HepG2 (cell line): ENCODE measurements at regions not wholly inside any gene's neighbourhood (a gene's known extent, or its start where the extent isn't known, plus 50 kb on each side); places are given as distances from the start of the nearest gene placed in this dataset.

Experiments
- ATAC-seq: fragments of 200-7000 bp; cut with Tn5 transposase; 3 replicates; pipeline ENCODE4 v1.9.1; 2020; ENCODE audit warnings: mild to moderate bottlenecking, moderate library complexity
- BruUV-seq: library from RNA; stranded (reverse); fragments of 400-500 nt; replicated peaks from 2 replicates; lab custom pipeline; 2021; lab: Mats Ljungman, UMichigan
- CTCF ChIA-PET: fragments of 300-600 bp; formaldehyde crosslinking; extraction: SDS; loops from one replicate; lab custom pipeline; 2021; ENCODE audit warnings: low total read pairs, inconsistent platforms, low intra/inter-chr PET ratio; lab: Yijun Ruan, JAX
- POLR2A ChIA-PET: fragments of 350-600 bp; sonication (Branson Sonifier 250); formaldehyde crosslinking; loops from one replicate; lab custom pipeline; 2020; ENCODE audit warnings: antibody characterized with exemption, inconsistent platforms; lab: Yijun Ruan, JAX
- DNase-seq: peaks from one replicate; pipeline ENCODE4 v3.0.0-alpha.2; 2015; ENCODE audit warnings: low spot score
- FAIRE-seq: peaks from 3 replicates; lab custom pipeline; 2011; peaks lifted over from hg19 to GRCh38; lab: Jason Lieb, UNC
- H2AFZ ChIP-seq: one replicate; pipeline ENCODE4 v1.6.1; 2011; ENCODE audit warnings: low read length, inconsistent platforms
- H3K27ac ChIP-seq: fragments of 300-600 bp; 3 replicates; pipeline ENCODE4 v1.8.0; 2011; ENCODE audit warnings: mixed run types, mild to moderate bottlenecking, mixed read lengths, low read length, inconsistent platforms; ENCODE audit not compliant: insufficient read depth; ENCODE audit errors: extremely low read length
- H3K27me3 ChIP-seq, 2 experiments: fragments of 200-600 bp in 1 of 2; 2 replicates in 1 of 2; 3 replicates in 1 of 2; pipeline versions ENCODE4 v1.6.0 to v1.8.0; 2011; ENCODE audit warnings: low read length in 2 of 2, mild to moderate bottlenecking in 2 of 2, moderate library complexity in 2 of 2, inconsistent platforms in 1 of 2; ENCODE audit not compliant: insufficient read depth in 2 of 2, control insufficient read depth in 1 of 2
- H3K36me3 ChIP-seq, 2 experiments: fragments of 200-600 bp in 1 of 2; replicated peaks in 1 of 2; 2 replicates in 1 of 2; 3 replicates in 1 of 2; pipeline versions ENCODE4 v1.5.1 to v1.8.0; 2011; ENCODE audit warnings: low read length in 2 of 2, inconsistent platforms in 1 of 2; ENCODE audit not compliant: insufficient read depth in 2 of 2, control insufficient read depth in 1 of 2
- H3K4me1 ChIP-seq: 2 replicates; pipeline ENCODE4 v1.5.1; 2012; ENCODE audit warnings: low read length, inconsistent platforms; ENCODE audit not compliant: insufficient read depth
- H3K4me2 ChIP-seq: 2 replicates; pipeline ENCODE4 v1.6.0; 2011; ENCODE audit warnings: low read depth, low read length, inconsistent platforms
- H3K4me3 ChIP-seq, 3 experiments: fragments of 200-600 bp in 1 of 3; sonication (generic), shearing (Covaris generic) in 1 of 3; replicated peaks in 1 of 3; 2 replicates each; pipeline ENCODE4 v1.5.1; 2011 to 2016; ENCODE audit warnings: low read length in 3 of 3, inconsistent platforms in 2 of 3, low read depth in 2 of 3, mild to moderate bottlenecking in 2 of 3, control low read depth in 1 of 3, mixed read lengths in 1 of 3; ENCODE audit not compliant: insufficient read depth in 1 of 3
- H3K79me2 ChIP-seq: one replicate; pipeline ENCODE4 v1.6.1; 2011; ENCODE audit warnings: low read length, inconsistent platforms; ENCODE audit not compliant: insufficient read depth
- H3K9ac ChIP-seq: 2 replicates; pipeline ENCODE4 v1.6.0; 2011; ENCODE audit warnings: mild to moderate bottlenecking, low read depth, low read length, inconsistent platforms; ENCODE audit not compliant: insufficient read depth
- H3K9me3 ChIP-seq: 2 replicates; pipeline ENCODE4 v1.5.1; 2012; ENCODE audit warnings: mild to moderate bottlenecking, low read length
- H4K20me1 ChIP-seq: 2 replicates; pipeline ENCODE4 v1.6.0; 2011; ENCODE audit warnings: inconsistent platforms, mild to moderate bottlenecking, low read length, moderate library complexity; ENCODE audit not compliant: insufficient read depth
- DMTF1 ChIP-seq: sonication (generic); formaldehyde crosslinking; IDR thresholded peaks from 2 replicates; pipeline ENCODE4 v1.4.0; 2020; ENCODE audit warnings: mild to moderate bottlenecking, missing genetic modification reagents
- DPF2 ChIP-seq: sonication (generic); formaldehyde crosslinking; IDR thresholded peaks from 2 replicates; pipeline ENCODE4 v1.4.0; 2020; ENCODE audit warnings: mild to moderate bottlenecking, low read depth, missing genetic modification reagents, borderline replicate concordance
- KAT7 ChIP-seq: IDR thresholded peaks from 2 replicates; pipeline ENCODE4 v1.6.1; 2018; ENCODE audit warnings: borderline replicate concordance, missing compliant biosample characterization
- KDM2A ChIP-seq: sonication (generic); formaldehyde crosslinking; IDR thresholded peaks from 2 replicates; pipeline ENCODE4 v1.4.0; 2020; ENCODE audit warnings: low read depth, missing genetic modification reagents, borderline replicate concordance
- MEIS1 ChIP-seq: sonication (generic); formaldehyde crosslinking; IDR thresholded peaks from 2 replicates; pipeline ENCODE4 v1.9.0; 2021; ENCODE audit warnings: mild to moderate bottlenecking, missing genetic modification reagents, moderate library complexity, borderline replicate concordance
- MXI1 ChIP-seq: IDR thresholded peaks from 3 replicates; pipeline ENCODE4 v1.6.1; 2012; ENCODE audit warnings: low read depth, low read length, inconsistent platforms, borderline replicate concordance
- PAF1 ChIP-seq: IDR thresholded peaks from 2 replicates; pipeline ENCODE4 v1.6.1; 2016; ENCODE audit warnings: missing genetic modification reagents, missing compliant biosample characterization
- SALL1 ChIP-seq: sonication (generic); formaldehyde crosslinking; IDR thresholded peaks from 2 replicates; pipeline ENCODE4 v1.8.0; 2022; ENCODE audit warnings: mild to moderate bottlenecking, missing genetic modification reagents
- SMAD3 ChIP-seq: sonication (generic); formaldehyde crosslinking; IDR thresholded peaks from 2 replicates; pipeline ENCODE4 v1.4.0; 2020; ENCODE audit warnings: missing genetic modification reagents
- SNAI1 ChIP-seq: sonication (generic); formaldehyde crosslinking; IDR thresholded peaks from 2 replicates; pipeline ENCODE4 v1.5.0; 2020; ENCODE audit warnings: mild to moderate bottlenecking, missing genetic modification reagents, borderline replicate concordance
- SNRNP70 ChIP-seq: fragments of 200-400 bp; formaldehyde crosslinking; IDR thresholded peaks from 2 replicates; pipeline ENCODE4 v1.6.1; 2017; ENCODE audit warnings: mild to moderate bottlenecking, low read depth, low read length, moderate library complexity
- STAG1 ChIP-seq: sonication (generic); formaldehyde crosslinking; IDR thresholded peaks from 2 replicates; pipeline ENCODE4 v1.4.0; 2020; ENCODE audit warnings: missing genetic modification reagents
- XRCC5 ChIP-seq: fragments of 200-400 bp; formaldehyde crosslinking; optimal IDR thresholded peaks from 2 replicates; pipeline ENCODE3; 2017; ENCODE audit warnings: mild to moderate bottlenecking, low read length
- ZBTB34 ChIP-seq: sonication (generic); formaldehyde crosslinking; IDR thresholded peaks from 2 replicates; pipeline ENCODE4 v1.8.0; 2022; ENCODE audit warnings: mild to moderate bottlenecking, missing genetic modification reagents
- ZNF234 ChIP-seq: sonication (generic); formaldehyde crosslinking; conservative IDR thresholded peaks from 2 replicates; pipeline ENCODE4 v1.5.1; 2020; ENCODE audit warnings: mild to moderate bottlenecking, missing genetic modification reagents
- ZNF674 ChIP-seq: sonication (generic); formaldehyde crosslinking; IDR thresholded peaks from 2 replicates; pipeline ENCODE4 v1.5.0; 2020; ENCODE audit warnings: low read depth, mild to moderate bottlenecking, missing genetic modification reagents
- ZNF841 ChIP-seq: sonication (generic); formaldehyde crosslinking; IDR thresholded peaks from 2 replicates; pipeline ENCODE4 v1.8.1; 2023; ENCODE audit warnings: missing genetic modification reagents, borderline replicate concordance
- WGBS: methylation state at CpG from one replicate; pipeline ENCODE4 v1.1.6; 2017; ENCODE audit warnings: low lambda C conversion rate; 5-methylcytosine and 5-hydroxymethylcytosine counted together
- in situ Hi-C: cut with HindIII; loops from 2 replicates; pipeline ENCODE4 v1.10.0; 2017; ENCODE audit warnings: low pct_unique_long_range_greater_than_20kb; ENCODE audit not compliant: extremely low pct_ligation_motif_present
- intact Hi-C: fragments of 100-400 bp; cut with micrococcal nuclease; formaldehyde crosslinking; loops from one replicate; pipeline ENCODE4 v1.10.0; 2022; ENCODE audit not compliant: unreplicated experiment
- TF ChIP-seq, protein P1 (sequence below): sonication (generic); formaldehyde crosslinking; IDR thresholded peaks from 2 replicates; pipeline ENCODE4 v1.5.0; 2020; ENCODE audit warnings: mild to moderate bottlenecking, missing genetic modification reagents, moderate library complexity
- TF ChIP-seq, protein P2 (sequence below): sonication (generic); formaldehyde crosslinking; IDR thresholded peaks from 2 replicates; pipeline ENCODE4 v1.4.0; 2020; ENCODE audit warnings: missing genetic modification reagents

GRCh38 chr9:78439190-78439865 is 142.4 kb downstream of the PSAT1 start:
- ATAC-seq (peak; percentile 79), FAIRE-seq (peak; percentile 82), DNase-seq (peak; percentile 66)
- Histone ChIP-seq H4K20me1 (no peaks in the 10 kb centered on the region), H2AFZ (no peak overlapping the region), H3K9ac (no peak overlapping the region), H3K79me2 (no peaks in the 10 kb centered on the region), H3K4me3 (no peak overlapping the region), H3K4me2 (no peak overlapping the region), H3K4me1 (no peaks in the 10 kb centered on the region), H3K9me3 (no peaks in the 10 kb centered on the region), H3K36me3 (no peaks in the 10 kb centered on the region), H3K27me3 (no peaks in the 10 kb centered on the region; a peak in 1 of 5 replicates), H3K27ac (no peak overlapping the region)
- ChIA-PET CTCF (no interaction called here), POLR2A (no interaction called here)
- in situ Hi-C loops = no loop called here
- intact Hi-C loops = loop anchor here (1.0 kb wide), 3 partner anchors 73 to 794 kb away; no protein-coding TSS in a partner anchor
- no TSS peak for BruUV-seq
- WGBS = 15% methylated on average over 20 of the region's 23 CpGs
- TF ChIP-seq KDM2A (CRISPR knock-in tag) (0 out of 2 replicates have a peak, but pooled peaks have one; percentile 40), ZBTB34 (CRISPR knock-in tag) (no peak), MXI1 (no peak), MEIS1 (CRISPR knock-in tag) (0 out of 2 replicates have a peak, but pooled peaks have one; percentile 25), XRCC5 (peak; percentile 25), ZNF234 (CRISPR knock-in tag) (no peak), PAF1 (no peak), SNAI1 (CRISPR knock-in tag) (no peak), DPF2 (CRISPR knock-in tag) (no peak), SMAD3 (CRISPR knock-in tag) (no peak), DMTF1 (CRISPR knock-in tag) (no peak), ZNF674 (CRISPR knock-in tag) (no peak), KAT7 (no peak), ZNF841 (CRISPR knock-in tag) (no peak), STAG1 (CRISPR knock-in tag) (peak; percentile 82), SALL1 (CRISPR knock-in tag) (0 out of 2 replicates have a peak, but pooled peaks have one; percentile 12), SNRNP70 (no peak)
- TF ChIP-seq, protein P1, sequence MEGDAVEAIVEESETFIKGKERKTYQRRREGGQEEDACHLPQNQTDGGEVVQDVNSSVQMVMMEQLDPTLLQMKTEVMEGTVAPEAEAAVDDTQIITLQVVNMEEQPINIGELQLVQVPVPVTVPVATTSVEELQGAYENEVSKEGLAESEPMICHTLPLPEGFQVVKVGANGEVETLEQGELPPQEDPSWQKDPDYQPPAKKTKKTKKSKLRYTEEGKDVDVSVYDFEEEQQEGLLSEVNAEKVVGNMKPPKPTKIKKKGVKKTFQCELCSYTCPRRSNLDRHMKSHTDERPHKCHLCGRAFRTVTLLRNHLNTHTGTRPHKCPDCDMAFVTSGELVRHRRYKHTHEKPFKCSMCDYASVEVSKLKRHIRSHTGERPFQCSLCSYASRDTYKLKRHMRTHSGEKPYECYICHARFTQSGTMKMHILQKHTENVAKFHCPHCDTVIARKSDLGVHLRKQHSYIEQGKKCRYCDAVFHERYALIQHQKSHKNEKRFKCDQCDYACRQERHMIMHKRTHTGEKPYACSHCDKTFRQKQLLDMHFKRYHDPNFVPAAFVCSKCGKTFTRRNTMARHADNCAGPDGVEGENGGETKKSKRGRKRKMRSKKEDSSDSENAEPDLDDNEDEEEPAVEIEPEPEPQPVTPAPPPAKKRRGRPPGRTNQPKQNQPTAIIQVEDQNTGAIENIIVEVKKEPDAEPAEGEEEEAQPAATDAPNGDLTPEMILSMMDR (CRISPR knock-in tag) = peak; percentile 92
- TF ChIP-seq, protein P2, sequence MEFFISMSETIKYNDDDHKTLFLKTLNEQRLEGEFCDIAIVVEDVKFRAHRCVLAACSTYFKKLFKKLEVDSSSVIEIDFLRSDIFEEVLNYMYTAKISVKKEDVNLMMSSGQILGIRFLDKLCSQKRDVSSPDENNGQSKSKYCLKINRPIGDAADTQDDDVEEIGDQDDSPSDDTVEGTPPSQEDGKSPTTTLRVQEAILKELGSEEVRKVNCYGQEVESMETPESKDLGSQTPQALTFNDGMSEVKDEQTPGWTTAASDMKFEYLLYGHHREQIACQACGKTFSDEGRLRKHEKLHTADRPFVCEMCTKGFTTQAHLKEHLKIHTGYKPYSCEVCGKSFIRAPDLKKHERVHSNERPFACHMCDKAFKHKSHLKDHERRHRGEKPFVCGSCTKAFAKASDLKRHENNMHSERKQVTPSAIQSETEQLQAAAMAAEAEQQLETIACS (CRISPR knock-in tag) = no peak
